Thymus (tissue), 11 donors: ENCODE measurements at regions not wholly inside any gene's neighbourhood (a gene's known extent, or its start where the extent isn't known, plus 50 kb on each side); places are given as distances from the start of the nearest gene placed in this dataset.

Source experiments
- DNase-seq, 9 donors: peaks; one replicate each; pipeline ENCODE4 v3.0.0-alpha.2; 2013; ENCODE audit warnings: low spot score in 9 of 9, low read depth in 6 of 9, missing footprints in 1 of 9
- H3K27ac ChIP-seq, 2 donors: one replicate each; pipeline ENCODE4 v1.5.1; 2013; ENCODE audit warnings: control low read depth in 1 of 2, low read depth in 1 of 2, low read length in 1 of 2, mild to moderate bottlenecking in 1 of 2, moderate library complexity in 1 of 2
- H3K27me3 ChIP-seq, 2 donors: one replicate each; pipeline ENCODE4 v1.5.1; 2013; ENCODE audit warnings: low read length in 1 of 2; ENCODE audit not compliant: control insufficient read depth in 2 of 2, insufficient read depth in 1 of 2
- H3K36me3 ChIP-seq, 2 donors: one replicate each; pipeline ENCODE4 v1.5.1; 2013; ENCODE audit warnings: low read length in 1 of 2, mild to moderate bottlenecking in 1 of 2, moderate library complexity in 1 of 2; ENCODE audit not compliant: control insufficient read depth in 2 of 2, insufficient read depth in 2 of 2
- H3K4me1 ChIP-seq, 2 donors: one replicate each; pipeline ENCODE4 v1.5.1; 2013; ENCODE audit warnings: low read length in 2 of 2; ENCODE audit not compliant: control insufficient read depth in 2 of 2, insufficient read depth in 2 of 2
- H3K4me3 ChIP-seq, 2 donors: one replicate each; pipeline ENCODE4 v1.5.1; 2013; ENCODE audit warnings: low read length in 2 of 2, control low read depth in 1 of 2, mild to moderate bottlenecking in 1 of 2
- H3K9me3 ChIP-seq, 2 donors: one replicate each; pipeline ENCODE4 v1.5.1; 2013; ENCODE audit warnings: low read length in 1 of 2, mild to moderate bottlenecking in 1 of 2; ENCODE audit not compliant: control insufficient read depth in 2 of 2, insufficient read depth in 1 of 2
- WGBS: extraction: QIAGEN DNeasy Blood & Tissue Kit; methylation state at CpG from one replicate; pipeline ENCODE4 v1.1.7; 2013; 5-methylcytosine and 5-hydroxymethylcytosine counted together
- donor health status: healthy.

GRCh38 chr5:141787376-141787775, 90.8 kb downstream of the PCDH1 start:
- DNase-seq, result no peak
- H3K4me1 ChIP-seq, result peaks cover 0 to 2% of the 10 kb centered on the region in 2 donors
- no peak overlapping the region for H3K27ac ChIP-seq
- WGBS, result 77% methylated on average over 3 of the region's 3 CpGs
- no peak overlapping the region for H3K4me3 ChIP-seq
- H3K9me3 ChIP-seq, result no peaks in the 10 kb centered on the region
- H3K27me3 ChIP-seq, result peaks cover 0 to 31% of the 10 kb centered on the region in 2 donors
- H3K36me3 ChIP-seq, result no peaks in the 10 kb centered on the region

GRCh38 chr5:141786700-141787099, 91.5 kb downstream of the PCDH1 start:
- peaks cover 0 to 2% of the 10 kb centered on the region in 2 donors for H3K4me1 ChIP-seq
- H3K4me3 ChIP-seq, result no peak overlapping the region
- 95% methylated on average over 3 of the region's 3 CpGs for WGBS
- H3K9me3 ChIP-seq, result no peaks in the 10 kb centered on the region
- no peak overlapping the region for H3K27ac ChIP-seq
- DNase-seq, result no peak
- peaks cover 0 to 32% of the 10 kb centered on the region in 2 donors for H3K27me3 ChIP-seq
- H3K36me3 ChIP-seq, result no peaks in the 10 kb centered on the region

GRCh38 chr5:141785711-141786110, 92.5 kb downstream of the PCDH1 start:
- Histone ChIP-seq H3K27ac (no peak overlapping the region), H3K9me3 (no peaks in the 10 kb centered on the region), H3K27me3 (peaks cover 0 to 39% of the 10 kb centered on the region in 2 donors), H3K4me3 (no peak overlapping the region), H3K36me3 (no peaks in the 10 kb centered on the region), H3K4me1 (peaks cover 0 to 2% of the 10 kb centered on the region in 2 donors)
- no peak for DNase-seq
- 92% methylated on average over 5 of the region's 5 CpGs for WGBS

GRCh38 chr5:141785135-141785534, 93.1 kb downstream of the PCDH1 start:
- 92% methylated on average over 4 of the region's 4 CpGs for WGBS
- no peak overlapping the region for H3K27ac ChIP-seq
- DNase-seq, result no peak

GRCh38 chr5:141784529-141784928, 93.7 kb downstream of the PCDH1 start:
- Histone ChIP-seq H3K4me1 (peaks cover 0 to 2% of the 10 kb centered on the region in 2 donors), H3K4me3 (no peak overlapping the region), H3K27ac (no peak overlapping the region), H3K36me3 (no peaks in the 10 kb centered on the region), H3K9me3 (no peaks in the 10 kb centered on the region), H3K27me3 (peaks cover 0 to 35% of the 10 kb centered on the region in 2 donors)
- WGBS, result 92% methylated on average over 5 of the region's 5 CpGs
- DNase-seq, result no peak

More at GRCh38 chr5:141785135-141785534, 93.1 kb downstream of the PCDH1 start:
- Histone ChIP-seq H3K27me3 (peaks cover 0 to 34% of the 10 kb centered on the region in 2 donors), H3K36me3 (no peaks in the 10 kb centered on the region), H3K4me1 (peaks cover 0 to 2% of the 10 kb centered on the region in 2 donors), H3K4me3 (no peak overlapping the region), H3K9me3 (no peaks in the 10 kb centered on the region)

GRCh38 chr5:141783947-141784296, 94.3 kb downstream of the PCDH1 start:
- Histone ChIP-seq H3K27me3 (peaks cover 0 to 35% of the 10 kb centered on the region in 2 donors), H3K4me3 (no peak overlapping the region), H3K9me3 (no peaks in the 10 kb centered on the region), H3K36me3 (no peaks in the 10 kb centered on the region), H3K4me1 (peaks cover 0 to 2% of the 10 kb centered on the region in 2 donors), H3K27ac (no peak overlapping the region)
- no peak for DNase-seq
- 89% methylated on average over 4 of the region's 4 CpGs for WGBS

GRCh38 chr5:141783005-141783946, 94.9 kb downstream of the PCDH1 start:
- Histone ChIP-seq H3K27ac (no peak overlapping the region), H3K36me3 (no peaks in the 10 kb centered on the region), H3K4me3 (no peak overlapping the region), H3K4me1 (peaks cover 0 to 2% of the 10 kb centered on the region in 2 donors), H3K9me3 (no peaks in the 10 kb centered on the region), H3K27me3 (peaks cover 0 to 36% of the 10 kb centered on the region in 2 donors)
- 88% methylated on average over 17 of the region's 17 CpGs for WGBS
- DNase-seq, result peak in 2 of 9 donors; percentile 4 to 9

- Histone ChIP-seq H3K4me3 (no peak overlapping the region), H3K36me3 (no peaks in the 10 kb centered on the region), H3K27ac (no peak overlapping the region), H3K4me1 (peaks cover 0 to 2% of the 10 kb centered on the region in 2 donors), H3K9me3 (no peaks in the 10 kb centered on the region), H3K27me3 (peaks cover 0 to 39% of the 10 kb centered on the region in 2 donors)
- no peak for DNase-seq
- WGBS, result 96% methylated on average over 2 of the region's 2 CpGs
Observed at GRCh38 chr5:141781910-141782309, 96.3 kb downstream of the PCDH1 start.

- H3K9me3 ChIP-seq, result no peaks in the 10 kb centered on the region
- H3K27ac ChIP-seq, result no peak overlapping the region
- DNase-seq, result peak in 2 of 9 donors; percentile 13
- H3K4me3 ChIP-seq, result no peak overlapping the region
- peaks cover 0 to 2% of the 10 kb centered on the region in 2 donors for H3K4me1 ChIP-seq
- peaks cover 0 to 36% of the 10 kb centered on the region in 2 donors for H3K27me3 ChIP-seq
- H3K36me3 ChIP-seq, result no peaks in the 10 kb centered on the region
- WGBS, result 93% methylated on average over 13 of the region's 13 CpGs
Observed at GRCh38 chr5:141780952-141781781, 97.0 kb downstream of the PCDH1 start.
